GM21528 (cell line): ENCODE measurements at regions not wholly inside any gene's neighbourhood (a gene's known extent, or its start where the extent isn't known, plus 50 kb on each side); places are given as distances from the start of the nearest gene placed in this dataset.
A peak's percentile ranks its signal among the peaks of the same experiment; 100 is the strongest.
"Not testable (repeated sequence)": the region's sequence is repeated elsewhere in the genome, so short reads cannot be mapped to it uniquely, and the experiment has no call there.

ENCODE experiments used
- ATAC-seq: cut with Tn5 transposase; IDR thresholded peaks from one replicate; pipeline ENCODE4 v1.9.1; 2021; ENCODE audit warnings: mild to moderate bottlenecking, moderate library complexity; ENCODE audit not compliant: unreplicated experiment, low FRiP score

- no peak for ATAC-seq
Observed at GRCh38 chr1:182172699-182173098, 111.2 kb upstream of the ZNF648 start.

- no peak for ATAC-seq
Observed at GRCh38 chr1:182170891-182171461, 109.5 kb upstream of the ZNF648 start.

- ATAC-seq = no peak
Observed at GRCh38 chr1:182169203-182169602, 107.7 kb upstream of the ZNF648 start.

- ATAC-seq = no peak
Observed at GRCh38 chr1:182166750-182167149, 105.2 kb upstream of the ZNF648 start.

GRCh38 chr1:182166321-182166720 is 104.8 kb upstream of the ZNF648 start:
- ATAC-seq = no peak

GRCh38 chr1:182164273-182164672 is 102.8 kb upstream of the ZNF648 start:
- no peak for ATAC-seq

- ATAC-seq = no peak
Observed at GRCh38 chr1:182163821-182164223, 102.3 kb upstream of the ZNF648 start.

GRCh38 chr1:182159443-182159842 is 97.9 kb upstream of the ZNF648 start:
- no peak for ATAC-seq

- ATAC-seq = no peak
Observed at GRCh38 chr1:182157187-182157586, 95.7 kb upstream of the ZNF648 start.

GRCh38 chr1:182154425-182154824 is 92.9 kb upstream of the ZNF648 start:
- ATAC-seq = not testable (repeated sequence)

GRCh38 chr1:182149411-182149965 is 88.0 kb upstream of the ZNF648 start:
- ATAC-seq = no peak

- ATAC-seq = no peak
Observed at GRCh38 chr1:182147951-182148350, 86.4 kb upstream of the ZNF648 start.

- ATAC-seq = peak; percentile 80
Observed at GRCh38 chr1:182147136-182147820, 85.8 kb upstream of the ZNF648 start.

- ATAC-seq = no peak
Observed at GRCh38 chr1:182146286-182146685, 84.8 kb upstream of the ZNF648 start.

- ATAC-seq = no peak
Observed at GRCh38 chr1:182145441-182145840, 83.9 kb upstream of the ZNF648 start.

- ATAC-seq = no peak
Observed at GRCh38 chr1:182144646-182145030, 83.1 kb upstream of the ZNF648 start.

- ATAC-seq = no peak
Observed at GRCh38 chr1:182143825-182144645, 82.5 kb upstream of the ZNF648 start.

GRCh38 chr1:182143154-182143657 is 81.7 kb upstream of the ZNF648 start:
- ATAC-seq = no peak

GRCh38 chr1:182142621-182143020 is 81.1 kb upstream of the ZNF648 start:
- ATAC-seq = no peak

- ATAC-seq = no peak
Observed at GRCh38 chr1:182141040-182141439, 79.5 kb upstream of the ZNF648 start.

- no peak for ATAC-seq
Observed at GRCh38 chr1:182139496-182139895, 78.0 kb upstream of the ZNF648 start.
